SK-N-SH (cell line): ENCODE measurements at regions not wholly inside any gene's neighbourhood (a gene's known extent, or its start where the extent isn't known, plus 50 kb on each side); places are given as distances from the start of the nearest gene placed in this dataset.

ENCODE experiments used
- CTCF ChIA-PET: fragments of 300-600, 350-600 bp; formaldehyde crosslinking; extraction: SDS; loops from one replicate; lab custom pipeline; 2021; lab: Yijun Ruan, JAX
- POLR2A ChIA-PET: fragments of 350-600 bp; sonication (Branson Sonifier 250); formaldehyde crosslinking; extraction: SDS; loops from one replicate; lab custom pipeline; 2020; ENCODE audit warnings: antibody characterized with exemption, inconsistent platforms; lab: Yijun Ruan, JAX
- DNase-seq: peaks from one replicate; pipeline ENCODE4 v3.0.0; 2012
- H2AFZ ChIP-seq: fragments of 200-600 bp; sonication (generic); 2 replicates; pipeline ENCODE4 v1.8.1; 2016; ENCODE audit warnings: antibody characterized with exemption, mild to moderate bottlenecking, low read depth
- H3F3A ChIP-seq: fragments of 200-600 bp; sonication (generic); replicated peaks from 2 replicates; pipeline ENCODE3; 2016; ENCODE audit warnings: antibody characterized with exemption, mild to moderate bottlenecking; ENCODE audit not compliant: insufficient read depth
- H3K27ac ChIP-seq, 2 experiments: fragments of 200-500 bp in 1 of 2; fragments of 200-600 bp in 1 of 2; sonication (Bioruptor generic) in 1 of 2; sonication (generic), shearing (Covaris generic) in 1 of 2; 2 replicates each; pipeline versions ENCODE4 v1.5.1 to v1.6.1; 2014 to 2016; ENCODE audit warnings: low read depth in 2 of 2, inconsistent platforms in 1 of 2, low read length in 1 of 2, mild to moderate bottlenecking in 1 of 2, mixed read lengths in 1 of 2
- H3K27me3 ChIP-seq: fragments of 200-600 bp; sonication (generic), shearing (Covaris generic); 2 replicates; pipeline ENCODE4 v1.6.1; 2016; ENCODE audit warnings: mixed run types; ENCODE audit not compliant: insufficient read depth
- H3K36me3 ChIP-seq, 2 experiments: fragments of 200-500 bp in 1 of 2; fragments of 200-600 bp in 1 of 2; sonication (Bioruptor generic) in 1 of 2; sonication (generic) in 1 of 2; replicated peaks in 1 of 2; 2 replicates each; pipeline versions ENCODE3 to v1.5.1; 2014 to 2016; ENCODE audit warnings: low read length in 1 of 2, mild to moderate bottlenecking in 1 of 2; ENCODE audit not compliant: insufficient read depth in 2 of 2, control insufficient read depth in 1 of 2
- H3K4me1 ChIP-seq, 2 experiments: fragments of 200-500 bp in 1 of 2; fragments of 200-600 bp in 1 of 2; sonication (Bioruptor generic) in 1 of 2; sonication (generic), shearing (Covaris generic) in 1 of 2; 2 replicates each; pipeline versions ENCODE4 v1.5.1 to v1.6.1; 2014 to 2016; ENCODE audit warnings: low read depth in 1 of 2, low read length in 1 of 2, mixed run types in 1 of 2; ENCODE audit not compliant: insufficient read depth in 2 of 2, control insufficient read depth in 1 of 2
- H3K4me2 ChIP-seq: fragments of 200-600 bp; sonication (generic), shearing (Covaris generic); 2 replicates; pipeline ENCODE4 v1.6.1; 2017; ENCODE audit warnings: mixed run types
- H3K4me3 ChIP-seq, 2 experiments: fragments of 200-500 bp in 1 of 2; fragments of 200-600 bp in 1 of 2; sonication (Bioruptor generic) in 1 of 2; sonication (generic), shearing (Covaris generic) in 1 of 2; 2 replicates each; pipeline versions ENCODE4 v1.5.1 to v1.8.1; 2014 to 2016; ENCODE audit warnings: low read depth in 2 of 2, inconsistent platforms in 1 of 2, low read length in 1 of 2, mild to moderate bottlenecking in 1 of 2, mixed read lengths in 1 of 2, moderate library complexity in 1 of 2
- H3K79me2 ChIP-seq: fragments of 200-600 bp; sonication (generic); 2 replicates; pipeline ENCODE4 v1.8.1; 2017; ENCODE audit warnings: mild to moderate bottlenecking; ENCODE audit not compliant: insufficient read depth
- H3K9ac ChIP-seq: fragments of 200-600 bp; sonication (generic); 2 replicates; pipeline ENCODE4 v1.6.1; 2017; ENCODE audit warnings: mixed run types
- H3K9me2 ChIP-seq: fragments of 200-600 bp; sonication (generic); 2 replicates; pipeline ENCODE4 v1.6.1; 2017; ENCODE audit warnings: mixed run types
- H3K9me3 ChIP-seq: fragments of 200-600 bp; sonication (generic); 2 replicates; pipeline ENCODE4 v1.6.1; 2017; ENCODE audit warnings: mixed run types, mild to moderate bottlenecking, moderate library complexity
- H4K20me1 ChIP-seq: fragments of 200-600 bp; sonication (generic); 2 replicates; pipeline ENCODE4 v1.6.1; 2017; ENCODE audit warnings: mild to moderate bottlenecking, mixed run types; ENCODE audit not compliant: insufficient read depth
- ELF1 ChIP-seq: IDR thresholded peaks from 2 replicates; pipeline ENCODE4 v1.4.0; 2012
- EP300 ChIP-seq, 2 experiments: IDR thresholded peaks; 2 replicates each; pipeline versions ENCODE4 v1.4.0 to v1.6.1; 2012; ENCODE audit warnings: borderline replicate concordance in 1 of 2, low read depth in 1 of 2, low read length in 1 of 2
- EZH2phosphoT487 ChIP-seq: fragments of 200-600 bp; sonication (generic); IDR thresholded peaks from 2 replicates; pipeline ENCODE4 v1.6.1; 2017; ENCODE audit warnings: low read depth, mixed run types, mild to moderate bottlenecking, antibody characterized with exemption, moderate library complexity, borderline replicate concordance
- FOSL2 ChIP-seq: IDR thresholded peaks from 2 replicates; pipeline ENCODE4 v1.4.0; 2012; ENCODE audit warnings: low read depth, mild to moderate bottlenecking, moderate library complexity, borderline replicate concordance
- FOXM1 ChIP-seq: IDR thresholded peaks from 2 replicates; pipeline ENCODE4 v1.4.0; 2012; ENCODE audit warnings: low read depth, mild to moderate bottlenecking
- IRF3 ChIP-seq: fragments of 150-350 bp; IDR thresholded peaks from 2 replicates; pipeline ENCODE4 v1.6.1; 2016; ENCODE audit warnings: mild to moderate bottlenecking, low read depth, low read length
- JUND ChIP-seq: IDR thresholded peaks from 2 replicates; pipeline ENCODE4 v1.4.0; 2012
- MEF2A ChIP-seq: IDR thresholded peaks from 2 replicates; pipeline ENCODE4 v1.4.0; 2012; ENCODE audit warnings: low read depth, borderline replicate concordance
- MXI1 ChIP-seq: IDR thresholded peaks from 2 replicates; pipeline ENCODE4 v1.6.1; 2012; ENCODE audit warnings: mild to moderate bottlenecking, low read depth, low read length, improper control_type of control experiment
- NFIC ChIP-seq: IDR thresholded peaks from 2 replicates; pipeline ENCODE4 v1.4.0; 2012; ENCODE audit warnings: borderline replicate concordance
- RAD21 ChIP-seq: IDR thresholded peaks from 2 replicates; pipeline ENCODE4 v1.6.1; 2012; ENCODE audit warnings: mild to moderate bottlenecking, low read length
- RCOR1 ChIP-seq: fragments of 150-350 bp; IDR thresholded peaks from 2 replicates; pipeline ENCODE4 v1.6.1; 2017; ENCODE audit warnings: antibody characterized with exemption, low read length
- RFX5 ChIP-seq: IDR thresholded peaks from 2 replicates; pipeline ENCODE4 v1.6.1; 2012; ENCODE audit warnings: mild to moderate bottlenecking, improper control_type of control experiment, low read length
- RXRA ChIP-seq: IDR thresholded peaks from 2 replicates; pipeline ENCODE4 v1.4.0; 2012; ENCODE audit warnings: low read depth, mild to moderate bottlenecking, borderline replicate concordance
- SMC3 ChIP-seq: IDR thresholded peaks from 2 replicates; pipeline ENCODE4 v1.6.1; 2012; ENCODE audit warnings: low read depth, low read length, improper control_type of control experiment
- TAF1 ChIP-seq: IDR thresholded peaks from 2 replicates; pipeline ENCODE4 v1.6.1; 2012; ENCODE audit warnings: low read depth, mild to moderate bottlenecking, low read length, moderate library complexity, borderline replicate concordance
- USF1 ChIP-seq: IDR thresholded peaks from 2 replicates; pipeline ENCODE4 v1.4.0; 2012; ENCODE audit warnings: low read depth, borderline replicate concordance
- USF2 ChIP-seq: fragments of 150-350 bp; IDR thresholded peaks from 2 replicates; pipeline ENCODE4 v1.6.1; 2017; ENCODE audit warnings: antibody characterized with exemption, low read length, low read depth, borderline replicate concordance
- WGBS: methylation state at CpG from one replicate; pipeline ENCODE4 v1.1.6; 2017; ENCODE audit warnings: low lambda C conversion rate; 5-methylcytosine and 5-hydroxymethylcytosine counted together
- TF ChIP-seq, protein P1 (sequence below): IDR thresholded peaks from 2 replicates; pipeline ENCODE4 v1.4.0; 2012; ENCODE audit warnings: low read depth, borderline replicate concordance
- TF ChIP-seq, protein P2 (sequence below): fragments of 200-600 bp; sonication (generic); IDR thresholded peaks from 2 replicates; pipeline ENCODE4 v1.6.1; 2017; ENCODE audit warnings: antibody characterized with exemption, mild to moderate bottlenecking, moderate library complexity

GRCh38 chrX:129035180-129035579, 488.1 kb downstream of the SMARCA1 start:
- H3K9me2 ChIP-seq, result no peaks in the 10 kb centered on the region
- no peak overlapping the region for H3K27ac ChIP-seq
- H2AFZ ChIP-seq, result no peak overlapping the region
- H3F3A ChIP-seq, result no peaks in the 10 kb centered on the region
- no peaks in the 10 kb centered on the region for H3K9me3 ChIP-seq
- ChIA-PET POLR2A (no interaction called here), CTCF (no interaction called here)
- TF ChIP-seq USF2, result no peak
- DNase-seq, result no peak
- H3K36me3 ChIP-seq, result no peaks in the 10 kb centered on the region
- H3K27me3 ChIP-seq, result no peaks in the 10 kb centered on the region; the same call in 1 of the 2 replicates
- H3K4me2 ChIP-seq, result no peak overlapping the region
- no peaks in the 10 kb centered on the region for H3K79me2 ChIP-seq
- no peaks in the 10 kb centered on the region for H3K4me1 ChIP-seq
- no peak overlapping the region for H3K9ac ChIP-seq
- no peak overlapping the region for H3K4me3 ChIP-seq
- H4K20me1 ChIP-seq, result no peaks in the 10 kb centered on the region

DNA sequence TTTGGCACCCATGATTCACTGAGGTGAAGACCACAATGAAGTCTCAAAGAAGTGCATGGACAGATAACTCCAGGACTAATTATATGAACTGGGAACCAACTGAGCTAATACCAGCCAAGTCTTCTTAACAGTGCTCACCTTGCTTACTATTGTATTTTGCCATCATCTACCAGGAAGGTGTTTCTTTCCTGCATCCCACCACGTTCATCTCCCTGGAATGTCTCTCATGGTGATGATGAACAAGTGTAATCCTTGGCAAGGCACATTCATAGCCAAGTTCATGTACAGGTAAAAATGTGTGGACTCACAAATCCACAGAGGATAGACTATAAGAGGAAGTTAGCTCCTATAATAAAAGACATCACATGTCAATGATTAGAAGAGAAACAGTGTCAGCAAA, 489.1 kb downstream of the SMARCA1 start:
- H3K4me1 ChIP-seq, result no peaks in the 10 kb centered on the region
- 0% methylated on average over 1 of the region's 1 CpG for WGBS
- no peak overlapping the region for H2AFZ ChIP-seq
- H3K27me3 ChIP-seq, result no peaks in the 10 kb centered on the region; the same call in 1 of the 2 replicates
- H3K9me2 ChIP-seq, result no peaks in the 10 kb centered on the region
- POLR2A ChIA-PET, result no interaction called here
- H3K27ac ChIP-seq, result no peak overlapping the region
- H3K4me3 ChIP-seq, result no peak overlapping the region
- H3K4me2 ChIP-seq, result no peak overlapping the region
- H3K79me2 ChIP-seq, result no peaks in the 10 kb centered on the region
- H3F3A ChIP-seq, result no peaks in the 10 kb centered on the region
- H4K20me1 ChIP-seq, result no peaks in the 10 kb centered on the region
- no peak overlapping the region for H3K9ac ChIP-seq
- H3K36me3 ChIP-seq, result no peaks in the 10 kb centered on the region
- CTCF ChIA-PET, result no interaction called here
- DNase-seq, result no peak
- no peaks in the 10 kb centered on the region for H3K9me3 ChIP-seq
- TF ChIP-seq RFX5, result no peak
- no peak for TF ChIP-seq ELF1
- no peak for TF ChIP-seq FOSL2
- no peak for TF ChIP-seq MXI1
- TF ChIP-seq IRF3, result no peak
- no peak for TF ChIP-seq SMC3
- no peak for TF ChIP-seq EZH2phosphoT487
- TF ChIP-seq FOXM1, result no peak
- no peak for TF ChIP-seq JUND
- no peak for TF ChIP-seq RXRA
- no peak for TF ChIP-seq RAD21
- TF ChIP-seq RCOR1, result no peak
- TF ChIP-seq, protein P1, sequence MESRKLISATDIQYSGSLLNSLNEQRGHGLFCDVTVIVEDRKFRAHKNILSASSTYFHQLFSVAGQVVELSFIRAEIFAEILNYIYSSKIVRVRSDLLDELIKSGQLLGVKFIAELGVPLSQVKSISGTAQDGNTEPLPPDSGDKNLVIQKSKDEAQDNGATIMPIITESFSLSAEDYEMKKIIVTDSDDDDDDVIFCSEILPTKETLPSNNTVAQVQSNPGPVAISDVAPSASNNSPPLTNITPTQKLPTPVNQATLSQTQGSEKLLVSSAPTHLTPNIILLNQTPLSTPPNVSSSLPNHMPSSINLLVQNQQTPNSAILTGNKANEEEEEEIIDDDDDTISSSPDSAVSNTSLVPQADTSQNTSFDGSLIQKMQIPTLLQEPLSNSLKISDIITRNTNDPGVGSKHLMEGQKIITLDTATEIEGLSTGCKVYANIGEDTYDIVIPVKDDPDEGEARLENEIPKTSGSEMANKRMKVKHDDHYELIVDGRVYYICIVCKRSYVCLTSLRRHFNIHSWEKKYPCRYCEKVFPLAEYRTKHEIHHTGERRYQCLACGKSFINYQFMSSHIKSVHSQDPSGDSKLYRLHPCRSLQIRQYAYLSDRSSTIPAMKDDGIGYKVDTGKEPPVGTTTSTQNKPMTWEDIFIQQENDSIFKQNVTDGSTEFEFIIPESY, result no peak
- TF ChIP-seq MEF2A, result no peak
- TF ChIP-seq TAF1, result no peak
- no peak for TF ChIP-seq USF1
- no peak for TF ChIP-seq NFIC
- TF ChIP-seq EP300 (IDR thresholded peaks at IDR 0.05; ENCODE audit: borderline replicate concordance in 1 of 2, low read depth in 1 of 2, low read length in 1 of 2), result no peak
- TF ChIP-seq, protein P2, sequence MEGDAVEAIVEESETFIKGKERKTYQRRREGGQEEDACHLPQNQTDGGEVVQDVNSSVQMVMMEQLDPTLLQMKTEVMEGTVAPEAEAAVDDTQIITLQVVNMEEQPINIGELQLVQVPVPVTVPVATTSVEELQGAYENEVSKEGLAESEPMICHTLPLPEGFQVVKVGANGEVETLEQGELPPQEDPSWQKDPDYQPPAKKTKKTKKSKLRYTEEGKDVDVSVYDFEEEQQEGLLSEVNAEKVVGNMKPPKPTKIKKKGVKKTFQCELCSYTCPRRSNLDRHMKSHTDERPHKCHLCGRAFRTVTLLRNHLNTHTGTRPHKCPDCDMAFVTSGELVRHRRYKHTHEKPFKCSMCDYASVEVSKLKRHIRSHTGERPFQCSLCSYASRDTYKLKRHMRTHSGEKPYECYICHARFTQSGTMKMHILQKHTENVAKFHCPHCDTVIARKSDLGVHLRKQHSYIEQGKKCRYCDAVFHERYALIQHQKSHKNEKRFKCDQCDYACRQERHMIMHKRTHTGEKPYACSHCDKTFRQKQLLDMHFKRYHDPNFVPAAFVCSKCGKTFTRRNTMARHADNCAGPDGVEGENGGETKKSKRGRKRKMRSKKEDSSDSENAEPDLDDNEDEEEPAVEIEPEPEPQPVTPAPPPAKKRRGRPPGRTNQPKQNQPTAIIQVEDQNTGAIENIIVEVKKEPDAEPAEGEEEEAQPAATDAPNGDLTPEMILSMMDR, result no peak
